ENCODE measurements at regions not wholly inside any gene's neighbourhood (a gene's known extent, or its start where the extent isn't known, plus 50 kb on each side); places are given as distances from the start of the nearest gene placed in this dataset.

DNA sequence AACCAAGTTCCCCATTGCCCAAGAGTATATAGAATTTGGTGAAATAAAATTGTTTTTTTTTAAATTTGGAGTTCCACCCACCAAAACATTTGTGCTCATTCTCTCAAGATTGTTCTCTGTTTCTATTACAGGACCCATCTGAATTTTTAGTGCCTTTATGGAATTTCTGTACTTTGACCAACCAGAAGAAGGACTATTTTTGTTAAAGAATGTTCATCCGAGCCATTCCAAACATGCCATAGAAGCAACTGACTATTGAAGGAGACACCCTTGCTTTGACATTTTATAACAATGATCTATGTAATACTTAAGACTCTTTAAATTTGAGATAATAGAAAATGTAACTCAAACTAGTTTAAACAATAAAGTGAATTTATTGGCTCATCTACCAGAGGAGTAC lies 655.7 kb upstream of the ADAMTS5 start:
- TF ChIP-seq, protein P1, sequence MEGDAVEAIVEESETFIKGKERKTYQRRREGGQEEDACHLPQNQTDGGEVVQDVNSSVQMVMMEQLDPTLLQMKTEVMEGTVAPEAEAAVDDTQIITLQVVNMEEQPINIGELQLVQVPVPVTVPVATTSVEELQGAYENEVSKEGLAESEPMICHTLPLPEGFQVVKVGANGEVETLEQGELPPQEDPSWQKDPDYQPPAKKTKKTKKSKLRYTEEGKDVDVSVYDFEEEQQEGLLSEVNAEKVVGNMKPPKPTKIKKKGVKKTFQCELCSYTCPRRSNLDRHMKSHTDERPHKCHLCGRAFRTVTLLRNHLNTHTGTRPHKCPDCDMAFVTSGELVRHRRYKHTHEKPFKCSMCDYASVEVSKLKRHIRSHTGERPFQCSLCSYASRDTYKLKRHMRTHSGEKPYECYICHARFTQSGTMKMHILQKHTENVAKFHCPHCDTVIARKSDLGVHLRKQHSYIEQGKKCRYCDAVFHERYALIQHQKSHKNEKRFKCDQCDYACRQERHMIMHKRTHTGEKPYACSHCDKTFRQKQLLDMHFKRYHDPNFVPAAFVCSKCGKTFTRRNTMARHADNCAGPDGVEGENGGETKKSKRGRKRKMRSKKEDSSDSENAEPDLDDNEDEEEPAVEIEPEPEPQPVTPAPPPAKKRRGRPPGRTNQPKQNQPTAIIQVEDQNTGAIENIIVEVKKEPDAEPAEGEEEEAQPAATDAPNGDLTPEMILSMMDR (conservative IDR thresholded peaks at IDR 0.05 in 1 of 2, IDR thresholded peaks at IDR 0.05 in 1 of 2; ENCODE audit: extremely low read depth in 1 of 2, insufficient read depth in 1 of 2, low read depth in 1 of 2, low read length in 2 of 2) = no peak
- no peak for TF ChIP-seq EZH2 (IDR thresholded peaks at IDR 0.05; ENCODE audit: borderline replicate concordance, low read length)
